Stimulated activated CD4-positive, alpha-beta T cell treated with anti-CD3 and anti-CD28 coated beads, TNF-alpha, amount 100 ng/mL, for 1 hour (primary cell): ENCODE measurements at regions not wholly inside any gene's neighbourhood (a gene's known extent, or its start where the extent isn't known, plus 50 kb on each side); places are given as distances from the start of the nearest gene placed in this dataset.
"Not testable (repeated sequence)": the region's sequence is repeated elsewhere in the genome, so short reads cannot be mapped to it uniquely, and the experiment has no call there.

Source experiments
- DNase-seq, 3 donors: peaks; one replicate each; pipeline ENCODE4 v3.0.0-alpha.2; 2020; ENCODE audit warnings: low read depth in 3 of 3, low spot score in 1 of 3

DNA sequence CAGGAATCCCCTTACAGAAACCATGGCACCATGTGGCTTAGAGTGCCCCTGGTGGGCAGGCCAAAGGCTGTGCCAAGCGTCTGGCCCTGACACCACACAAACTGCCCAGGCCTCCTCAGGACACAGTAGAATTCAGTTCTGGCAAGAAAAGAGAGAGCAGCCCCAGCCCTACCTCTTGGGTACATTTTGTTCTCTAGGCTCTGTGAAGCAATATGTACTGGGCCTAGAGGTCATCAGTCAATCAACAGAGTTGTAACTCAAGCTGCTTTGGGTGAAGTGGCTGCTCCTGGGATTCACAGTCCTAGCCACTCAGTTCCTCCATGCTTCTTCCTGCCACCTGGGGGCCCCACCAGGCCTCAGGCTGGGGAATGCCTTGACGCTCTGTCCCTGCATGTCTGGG lies 158.1 kb upstream of the MAMLD1 start:
- no peak for DNase-seq

DNA sequence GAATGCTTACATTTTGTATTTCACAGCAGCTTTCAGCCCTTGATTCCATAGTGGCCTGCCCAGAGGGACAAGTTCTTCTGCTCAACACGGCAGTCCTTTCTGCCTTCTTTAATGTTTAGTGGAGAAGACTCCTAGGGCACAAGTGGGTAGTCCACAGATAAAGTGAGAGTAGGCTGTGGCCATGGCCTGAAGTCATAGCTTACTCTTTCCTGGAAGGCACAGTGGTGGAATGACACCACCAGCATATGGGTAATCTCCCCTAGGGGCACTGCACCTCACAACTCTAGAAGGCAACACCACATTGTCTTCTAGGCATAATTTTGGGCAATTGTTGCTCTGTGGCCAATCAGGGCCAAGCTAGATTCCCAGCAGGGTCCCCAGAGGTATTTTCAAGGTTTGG lies 155.4 kb upstream of the MAMLD1 start:
- no peak for DNase-seq

DNA sequence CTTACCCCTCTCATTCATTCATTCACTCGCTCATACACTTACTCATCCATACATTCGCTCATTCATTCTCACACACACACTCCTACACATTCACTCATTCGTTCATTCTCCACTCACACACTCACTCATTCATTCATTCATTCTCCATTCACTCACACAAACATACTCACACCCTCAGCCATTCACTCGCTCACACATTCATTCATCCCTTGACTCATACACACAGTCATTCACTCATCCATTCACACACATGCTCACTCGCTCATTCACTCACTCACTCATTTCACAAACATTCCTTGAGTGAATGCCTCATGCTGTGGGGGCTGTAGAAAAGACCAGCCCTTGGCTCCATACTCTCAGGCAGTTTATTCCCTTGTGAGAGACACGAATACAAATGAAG lies 151.1 kb upstream of the MAMLD1 start:
- DNase-seq: no peak

DNA sequence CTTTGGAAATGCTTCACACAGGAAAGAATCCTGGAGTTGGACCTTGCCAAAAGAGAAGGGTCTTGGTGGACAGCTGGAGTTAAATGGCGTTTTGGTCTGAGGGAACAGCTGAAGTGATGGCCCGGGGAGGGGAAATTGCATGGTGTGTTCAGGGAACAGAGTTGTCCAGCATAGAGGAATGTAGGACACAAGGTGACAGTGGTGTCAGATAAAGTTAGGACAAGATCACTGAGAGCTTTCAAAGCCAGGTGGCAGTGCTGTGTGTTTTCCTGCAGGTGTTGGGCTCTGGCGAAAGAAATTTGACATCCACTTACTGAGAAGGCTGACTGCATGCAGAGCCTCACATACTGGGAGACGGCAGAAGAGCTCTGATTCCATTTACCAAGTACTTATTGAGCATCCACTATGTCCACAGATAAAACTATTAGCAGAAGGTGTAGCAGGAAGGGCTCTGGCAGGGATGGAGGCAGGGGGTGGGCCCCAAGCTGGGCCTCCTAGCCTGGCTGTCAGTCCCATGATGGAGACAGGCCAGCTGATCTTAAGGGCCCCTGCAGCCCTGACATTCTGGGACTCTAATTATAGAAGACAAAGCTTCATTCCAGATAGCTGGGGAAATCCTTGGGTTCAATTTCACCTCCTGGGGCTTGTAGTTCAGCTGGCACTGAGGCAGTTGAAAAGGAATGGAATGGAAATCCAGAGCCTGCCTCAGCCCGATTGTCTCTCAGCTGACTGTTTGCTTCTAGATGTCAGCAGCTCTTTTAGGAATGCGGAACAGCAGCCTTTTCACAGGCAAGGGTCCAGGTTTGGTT lies 150.2 kb upstream of the MAMLD1 start:
- DNase-seq: no peak

DNA sequence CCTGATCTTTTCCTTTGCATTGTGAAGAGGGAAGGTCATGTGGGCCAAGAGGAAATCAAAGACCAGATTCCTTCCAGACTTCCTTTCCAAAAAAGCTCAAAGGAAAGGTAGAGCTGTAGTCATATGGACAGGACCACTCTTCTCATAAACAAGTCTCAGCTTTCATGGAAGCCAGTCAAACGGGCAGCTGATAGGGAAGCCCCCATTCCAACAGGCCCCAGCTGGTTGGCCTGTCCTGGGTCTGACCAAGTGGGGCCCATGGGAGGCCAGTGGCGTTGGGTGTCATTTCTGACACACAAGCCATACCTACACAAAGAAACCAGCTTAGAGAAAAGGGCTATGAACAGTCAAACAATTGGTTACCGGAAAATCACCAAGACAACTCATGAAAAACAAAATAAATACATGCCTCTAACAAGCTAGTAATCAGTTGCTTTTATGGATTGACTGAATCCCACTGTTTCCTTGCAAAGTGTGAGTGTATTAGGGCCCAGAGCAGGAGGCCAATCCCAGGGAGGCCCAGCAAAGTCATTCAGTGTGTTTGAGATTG lies 149.6 kb upstream of the MAMLD1 start:
- no peak for DNase-seq

DNA sequence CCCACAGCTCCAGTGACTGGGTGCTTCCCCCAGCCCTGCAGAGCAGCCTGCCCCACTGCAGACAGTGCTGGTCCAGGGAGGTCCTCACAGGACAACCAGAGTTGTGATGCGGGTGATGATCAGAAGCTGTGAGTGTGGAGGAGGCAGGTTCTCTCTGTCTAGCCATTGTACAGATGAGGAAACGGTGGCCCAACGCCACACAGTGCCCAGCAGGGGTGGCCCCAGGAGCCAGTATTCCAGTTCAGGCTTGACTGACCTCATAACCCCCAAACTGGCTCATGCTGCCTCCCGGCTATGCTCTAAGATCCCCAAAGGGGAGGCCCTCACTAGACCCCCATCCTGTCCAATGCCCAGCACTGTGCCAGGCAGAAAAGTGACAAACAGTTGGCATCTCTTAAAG lies 147.1 kb upstream of the MAMLD1 start:
- not testable (repeated sequence) for DNase-seq

DNA sequence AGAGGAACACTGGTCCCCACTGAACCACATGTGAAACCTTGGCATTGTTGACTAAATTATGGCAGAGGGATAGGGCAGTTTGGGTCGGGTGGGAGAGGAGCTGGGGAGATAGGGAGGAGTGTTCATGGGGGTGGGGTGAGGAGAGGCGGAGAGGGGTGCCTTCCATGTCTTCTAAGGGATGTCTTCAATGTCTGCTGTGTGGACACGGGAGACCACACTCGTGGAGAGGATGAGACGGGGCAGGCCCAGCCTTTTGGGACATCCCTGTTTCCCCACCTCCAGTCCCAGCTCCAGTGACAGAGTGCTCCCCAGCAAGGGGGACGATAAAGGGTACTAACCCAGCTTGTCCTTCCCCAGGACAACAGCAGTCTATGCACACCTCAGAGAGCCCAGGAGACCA lies 146.4 kb upstream of the MAMLD1 start:
- no peak for DNase-seq

DNA sequence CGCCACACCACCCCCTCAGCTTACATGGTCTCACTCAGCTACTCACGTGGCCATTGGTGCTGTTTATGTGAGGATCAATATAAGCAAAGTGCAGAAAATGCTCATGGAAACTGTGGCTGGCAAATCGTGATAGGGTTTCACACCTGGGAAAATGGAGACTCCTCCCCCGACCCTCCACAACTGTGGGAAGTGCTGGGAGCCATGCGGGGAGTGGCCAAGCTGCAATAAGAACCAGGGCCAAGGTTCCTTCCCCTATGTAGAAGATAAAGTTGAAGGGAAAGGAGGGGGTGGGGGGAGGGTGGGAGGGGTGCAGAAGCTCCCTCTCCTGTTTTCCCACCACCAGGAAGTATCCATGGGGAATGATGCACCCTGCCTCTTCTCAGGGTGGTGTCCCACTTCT lies 145.5 kb upstream of the MAMLD1 start:
- DNase-seq: no peak

DNA sequence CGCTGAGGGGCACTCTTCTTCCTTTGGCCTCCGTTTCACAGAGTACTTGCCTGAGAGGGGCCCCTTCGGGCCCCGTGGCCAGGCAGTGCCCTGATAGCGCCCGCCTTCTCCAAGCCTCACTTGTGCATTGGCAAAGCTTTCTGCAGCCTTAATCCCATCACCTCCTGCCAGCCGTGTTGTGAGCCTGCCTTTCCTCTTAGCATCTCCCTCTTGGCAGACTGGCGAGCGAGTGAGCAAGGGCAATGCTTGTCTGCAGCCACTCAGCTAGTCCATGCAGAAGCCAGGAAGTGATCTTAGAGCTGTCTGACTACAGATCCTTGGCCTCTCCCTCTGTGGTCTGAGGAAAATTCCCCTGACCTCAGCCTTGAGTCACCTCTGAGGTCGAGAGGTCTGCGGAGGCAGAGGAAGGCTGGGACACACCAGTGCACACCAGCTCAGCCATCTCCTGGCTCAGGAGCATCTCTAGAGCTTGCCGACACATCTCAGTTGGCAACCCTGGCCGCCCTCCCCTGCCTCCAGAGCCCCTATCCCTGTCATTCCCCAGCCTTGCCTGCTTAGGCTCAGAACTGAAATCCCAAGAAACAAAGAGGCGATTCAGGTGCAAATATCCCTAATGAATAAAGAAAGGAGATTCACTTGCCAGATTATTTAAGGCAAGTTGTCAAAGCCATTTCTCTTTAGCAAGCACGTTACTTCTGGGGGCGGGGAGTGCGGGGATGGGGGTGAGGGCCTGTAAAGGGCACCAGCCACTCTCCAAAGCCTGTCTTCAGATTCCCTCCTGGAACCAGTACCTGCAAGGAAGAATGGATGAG lies 143.5 kb upstream of the MAMLD1 start:
- DNase-seq: no peak

DNA sequence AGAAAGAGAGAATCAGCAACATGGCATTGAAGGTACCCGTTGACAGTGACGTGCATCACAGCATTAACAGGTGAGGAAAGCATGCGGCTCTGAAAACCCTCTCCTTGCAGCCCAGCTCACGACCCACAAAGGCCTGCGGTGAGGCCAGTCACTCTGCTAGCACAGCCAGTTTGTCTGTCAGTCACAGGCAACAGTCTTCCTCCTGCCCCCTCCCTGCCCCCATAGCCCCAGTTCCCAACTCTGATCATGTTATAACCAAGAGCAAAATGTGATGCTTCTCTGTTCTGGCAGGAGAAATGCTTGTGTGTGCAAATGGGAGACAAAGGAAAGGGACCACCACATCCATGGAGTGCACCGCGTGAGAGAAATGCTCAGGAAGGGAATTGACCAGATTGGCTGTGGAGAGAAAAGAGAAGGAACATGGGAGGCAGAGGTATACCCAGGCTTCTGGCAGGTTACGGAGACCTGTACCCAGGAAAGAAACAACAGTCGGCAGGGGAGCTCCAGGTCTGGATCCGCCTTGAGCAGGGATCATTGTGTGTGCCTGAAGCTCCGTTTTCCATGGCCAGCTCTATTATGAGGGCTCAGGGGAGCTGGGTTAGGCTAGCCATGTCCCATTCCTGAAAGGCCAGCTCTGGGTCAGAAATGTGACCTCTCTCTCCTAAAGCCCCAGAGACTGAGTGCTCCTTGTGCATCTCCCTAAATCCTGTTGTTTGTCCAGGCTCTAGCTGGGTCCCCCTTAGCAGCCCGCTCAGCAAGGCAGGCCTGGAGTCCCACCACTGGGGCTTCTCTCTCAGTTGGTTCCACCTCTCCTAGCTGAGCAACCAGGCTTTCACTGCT lies 139.7 kb upstream of the MAMLD1 start:
- DNase-seq: no peak

DNA sequence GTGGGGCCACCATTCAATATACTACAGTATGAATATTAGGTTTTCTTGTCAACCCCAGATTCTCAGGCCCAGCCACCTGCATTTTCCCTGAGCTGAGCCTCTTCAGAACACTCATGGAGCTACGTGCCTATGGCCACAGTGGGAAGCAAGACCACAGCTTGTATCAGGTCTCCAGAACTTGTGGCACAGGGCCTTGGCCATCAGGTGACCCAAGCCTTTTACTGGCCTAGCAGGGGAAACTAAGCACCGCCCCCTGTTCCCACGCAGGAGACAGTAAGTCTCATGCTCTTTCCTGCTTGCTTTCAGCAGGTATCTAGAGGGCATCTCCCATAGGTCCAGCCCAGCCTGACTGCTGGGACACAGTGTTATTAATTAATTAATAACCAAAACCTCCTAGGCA lies 138.4 kb upstream of the MAMLD1 start:
- no peak for DNase-seq

DNA sequence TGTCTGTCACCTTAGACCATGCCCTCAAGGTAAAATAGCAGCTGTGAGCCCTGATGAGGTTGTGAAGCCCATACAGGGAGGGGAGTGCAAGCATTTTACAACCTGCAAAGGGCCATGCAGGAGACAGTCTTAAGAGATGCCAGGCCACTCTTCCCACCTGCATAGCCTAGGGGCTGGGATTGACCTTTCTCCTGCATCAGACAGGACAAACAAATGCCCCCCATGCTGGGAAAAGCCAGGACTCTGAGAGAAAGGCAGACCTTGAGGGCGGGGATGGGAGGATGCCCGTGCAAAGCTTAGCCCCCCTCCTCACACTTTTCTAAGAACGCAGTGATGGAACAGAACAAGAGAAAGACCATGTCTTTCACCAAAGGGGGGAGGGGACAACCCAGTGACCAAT lies 137.9 kb upstream of the MAMLD1 start:
- no peak for DNase-seq

DNA sequence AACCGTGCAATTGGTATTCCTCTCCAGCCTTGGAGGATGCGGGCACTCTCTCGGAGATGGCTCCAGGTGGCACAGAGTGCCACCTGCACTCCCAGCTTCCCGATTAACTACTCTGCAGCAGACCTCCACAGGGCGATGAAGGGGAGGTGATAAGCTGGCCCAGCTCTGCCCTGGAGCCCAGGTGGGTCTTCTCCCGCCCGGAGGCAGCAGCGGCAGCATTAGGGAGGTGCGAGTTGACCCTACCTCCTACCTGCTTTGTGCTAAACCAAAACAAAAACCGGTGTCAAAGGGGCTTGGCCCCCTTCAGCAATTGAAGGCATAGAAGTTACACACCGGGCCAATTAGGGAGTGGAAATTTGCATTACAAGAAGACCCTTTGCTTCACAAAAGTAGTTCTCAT lies 137.4 kb upstream of the MAMLD1 start:
- no peak for DNase-seq

DNA sequence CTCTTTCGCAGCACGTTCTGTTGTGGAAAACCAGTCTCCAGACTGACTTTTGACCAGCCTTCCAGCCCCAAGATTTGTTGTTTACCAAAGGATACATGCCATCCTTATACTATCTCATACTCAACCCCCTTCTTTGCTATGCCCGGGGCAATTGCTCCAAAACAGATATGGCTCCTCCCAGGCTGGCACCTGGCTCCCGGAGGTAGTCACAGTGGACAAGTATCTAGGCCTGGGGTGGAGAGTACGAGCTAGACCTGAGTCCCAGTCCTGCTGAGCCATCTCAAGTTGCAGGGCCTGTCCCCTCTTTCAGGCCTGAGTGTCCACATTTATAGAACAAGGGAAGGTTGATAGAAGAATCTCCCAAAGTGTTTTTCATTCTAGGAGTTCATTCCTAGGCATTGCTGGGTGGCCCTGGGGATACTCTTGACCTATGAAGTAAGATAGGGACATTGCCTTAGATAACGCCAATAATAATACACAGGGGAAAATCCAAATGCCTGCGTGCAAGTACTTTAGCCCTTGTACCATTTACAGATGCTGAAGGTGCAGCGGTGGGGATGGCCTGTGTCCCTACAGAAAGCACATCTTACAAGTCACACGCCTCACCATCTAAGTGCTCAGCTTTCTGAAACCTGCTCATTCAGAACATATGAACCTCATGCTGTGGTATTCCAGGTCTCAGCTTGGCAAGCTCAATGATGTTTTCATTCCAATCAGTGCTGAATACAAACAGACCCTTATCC lies 136.7 kb upstream of the MAMLD1 start:
- no peak for DNase-seq

DNA sequence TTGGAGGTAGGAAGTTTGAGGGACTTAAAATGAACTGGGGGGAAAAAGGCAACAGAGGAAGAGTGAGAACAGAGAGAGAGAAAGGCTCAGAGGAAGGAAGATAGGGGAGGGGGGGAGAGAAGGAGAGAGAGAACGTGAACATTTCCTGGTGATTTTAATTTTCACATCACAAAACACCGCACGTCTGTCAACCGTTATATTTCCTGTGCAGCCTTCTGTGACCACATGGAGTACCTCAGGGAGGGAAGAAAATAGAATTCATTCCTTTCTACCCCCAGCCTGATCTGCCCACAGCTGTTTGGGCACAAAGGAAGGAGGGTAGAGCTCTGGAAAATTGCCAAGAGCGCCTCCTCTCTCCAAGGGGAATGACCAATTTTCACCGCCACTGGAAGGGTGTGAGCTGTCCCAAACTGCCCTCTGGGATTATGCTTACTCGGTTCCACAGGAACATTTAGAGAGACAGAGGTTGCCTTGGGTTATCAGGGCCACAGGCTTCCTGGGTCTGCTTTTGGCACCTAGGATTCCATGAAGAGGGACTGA lies 135.7 kb upstream of the MAMLD1 start:
- DNase-seq: no peak

DNA sequence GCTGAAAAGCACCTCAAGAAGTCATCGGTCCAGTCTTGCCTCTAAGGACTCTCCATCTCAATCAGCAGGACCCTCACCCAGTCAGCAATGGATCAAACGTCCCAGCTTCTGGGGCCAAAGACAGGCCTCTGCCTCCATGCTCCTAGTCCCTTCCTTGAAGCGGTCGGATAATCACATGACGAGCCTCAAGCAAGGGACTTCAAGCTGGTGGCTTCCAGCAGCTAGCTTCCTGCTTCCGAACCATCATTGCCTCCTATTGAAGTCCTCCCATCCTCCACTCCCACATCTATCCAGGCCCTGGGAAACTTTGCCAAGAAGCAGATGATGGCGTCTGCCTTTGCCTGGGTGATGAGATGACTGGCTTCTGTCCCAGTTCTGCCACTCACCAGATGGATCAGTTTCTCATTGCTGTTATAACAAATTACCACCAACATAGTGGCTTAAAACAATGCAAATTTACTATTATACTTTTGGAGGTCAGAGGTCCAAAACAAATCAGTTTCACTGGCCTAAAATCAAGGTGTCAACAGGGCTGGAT lies 135.2 kb upstream of the MAMLD1 start:
- no peak for DNase-seq

DNA sequence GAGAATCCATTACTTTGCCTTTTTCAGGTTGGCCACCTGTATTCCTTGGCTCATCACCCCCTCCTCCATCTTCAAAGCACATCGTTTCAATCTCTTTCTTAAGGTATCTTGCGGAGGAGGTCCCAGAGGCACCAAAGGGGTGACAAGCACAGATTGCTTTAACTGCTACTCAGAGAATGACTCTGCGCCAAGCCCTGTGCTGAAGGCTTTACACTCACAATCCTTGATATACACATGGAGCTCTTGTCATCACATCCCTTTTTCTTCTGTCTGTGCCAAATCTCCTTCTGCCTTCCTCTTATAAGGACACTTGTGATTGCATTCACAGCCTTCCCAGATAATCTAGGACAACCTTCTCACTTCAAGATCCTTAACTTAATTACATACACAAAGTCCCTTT lies 134.7 kb upstream of the MAMLD1 start:
- DNase-seq: no peak

DNA sequence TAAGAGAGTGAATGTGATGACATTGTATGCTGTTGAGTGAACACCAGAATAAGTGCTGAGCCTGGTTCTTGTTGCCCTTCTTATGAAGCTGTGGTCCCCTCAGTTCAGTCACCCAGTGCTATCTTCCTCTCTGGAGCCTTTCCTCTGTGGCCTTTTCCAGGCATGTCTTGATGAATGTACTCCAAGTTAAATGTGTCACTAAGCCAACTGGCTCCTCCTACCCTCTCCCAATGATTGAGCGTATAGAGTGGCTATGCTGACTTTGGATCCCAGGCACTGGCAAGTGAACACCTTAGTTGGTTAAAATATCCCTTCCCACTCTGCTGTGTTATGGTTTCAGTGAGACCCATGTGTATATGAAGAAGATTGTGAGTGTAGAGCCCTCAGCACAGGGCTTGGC lies 134.1 kb upstream of the MAMLD1 start:
- DNase-seq: no peak

DNA sequence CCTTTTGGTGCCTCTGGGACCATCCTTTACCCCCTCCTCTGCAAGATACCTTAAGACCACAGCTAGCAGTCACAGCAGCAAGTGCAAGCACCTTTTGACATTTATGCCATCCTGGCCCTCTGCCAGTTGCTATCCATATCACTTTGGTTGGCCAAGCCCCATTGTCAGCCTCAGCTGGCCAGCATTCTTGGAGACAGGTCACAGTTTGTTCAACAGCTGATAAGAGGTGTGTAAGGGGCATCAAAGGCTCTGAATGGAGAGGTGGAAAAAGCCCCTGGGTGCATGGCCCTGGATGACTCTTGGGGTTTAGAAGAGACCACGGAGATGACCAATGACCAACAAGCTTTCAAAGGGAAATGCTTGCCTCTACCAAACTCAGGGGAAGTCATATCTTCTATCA lies 133.6 kb upstream of the MAMLD1 start:
- no peak for DNase-seq

DNA sequence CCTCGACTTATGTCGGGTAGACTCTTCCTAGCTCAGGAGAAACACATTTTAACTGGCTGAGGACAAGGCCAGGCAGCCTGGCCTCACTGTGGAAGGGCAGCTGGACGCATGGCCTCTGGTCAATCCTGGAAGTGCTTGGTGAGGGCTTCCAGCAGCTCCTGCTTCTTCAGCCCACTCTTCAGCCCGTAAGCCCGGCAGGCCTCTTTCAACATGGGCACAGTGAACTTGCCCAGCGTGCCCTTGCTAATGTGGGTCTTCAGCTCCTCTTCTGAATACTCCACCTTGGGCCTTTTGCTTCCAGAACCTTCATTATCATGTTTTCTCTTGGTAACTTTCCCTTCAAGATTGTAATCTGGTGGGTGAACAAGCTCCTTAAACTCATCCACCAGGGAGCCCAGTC lies 132.2 kb upstream of the MAMLD1 start:
- DNase-seq: not testable (repeated sequence)
